NB4 (cell line): ENCODE measurements at regions not wholly inside any gene's neighbourhood (a gene's known extent, or its start where the extent isn't known, plus 50 kb on each side); places are given as distances from the start of the nearest gene placed in this dataset.

Experiments used
- DNase-seq: peaks from one replicate; pipeline ENCODE4 v3.0.0; 2010; ENCODE audit warnings: low read depth
- H3K4me3 ChIP-seq: one replicate; pipeline ENCODE4 v1.5.1; 2011; ENCODE audit warnings: mild to moderate bottlenecking, low read depth, low read length, moderate library complexity
- CTCF ChIP-seq: IDR thresholded peaks from one replicate; pipeline ENCODE4 v1.5.1; 2012; ENCODE audit warnings: low read depth, low read length
- MAX ChIP-seq: IDR thresholded peaks from 2 replicates; pipeline ENCODE4 v1.6.1; 2011; ENCODE audit warnings: low read depth, low read length
- MYC ChIP-seq: IDR thresholded peaks from 2 replicates; pipeline ENCODE4 v1.6.1; 2011; ENCODE audit warnings: low read depth, low read length
- POLR2A ChIP-seq: IDR thresholded peaks from 2 replicates; pipeline ENCODE4 v1.6.1; 2011; ENCODE audit warnings: mild to moderate bottlenecking; ENCODE audit not compliant: insufficient read length; ENCODE audit errors: extremely low read depth

- TF ChIP-seq MYC (no peak), MAX (no peak), POLR2A (no peak), CTCF (no peak)
- DNase-seq: no peak
- no peak overlapping the region for H3K4me3 ChIP-seq
Observed at GRCh38 chr13:87981416-87981815, 310.2 kb downstream of the SLITRK5 start.

- TF ChIP-seq MYC: no peak
- TF ChIP-seq CTCF: no peak
- no peak for TF ChIP-seq MAX
- TF ChIP-seq POLR2A: no peak
- no peak for DNase-seq
- no peak overlapping the region for H3K4me3 ChIP-seq
Observed at GRCh38 chr13:87982400-87982799, 311.2 kb downstream of the SLITRK5 start.

- no peak for TF ChIP-seq MAX
- TF ChIP-seq MYC: no peak
- no peak for TF ChIP-seq CTCF
- no peak for TF ChIP-seq POLR2A
- DNase-seq: no peak
- H3K4me3 ChIP-seq: no peak overlapping the region
Observed at GRCh38 chr13:87986639-87987250, 315.6 kb downstream of the SLITRK5 start.

- H3K4me3 ChIP-seq: no peak overlapping the region
- DNase-seq: no peak
- TF ChIP-seq POLR2A: no peak
- TF ChIP-seq MYC: no peak
- no peak for TF ChIP-seq MAX
- TF ChIP-seq CTCF: no peak
Observed at GRCh38 chr13:87998081-87998480, 326.9 kb downstream of the SLITRK5 start.

GRCh38 chr13:87999240-87999700, 328.1 kb downstream of the SLITRK5 start:
- DNase-seq: no peak
- TF ChIP-seq MAX (no peak), POLR2A (no peak), CTCF (no peak), MYC (no peak)
- H3K4me3 ChIP-seq: no peak overlapping the region

- peak; percentile 33 for DNase-seq
- H3K4me3 ChIP-seq: no peak overlapping the region
- no peak for TF ChIP-seq MYC
- no peak for TF ChIP-seq MAX
- no peak for TF ChIP-seq POLR2A
- TF ChIP-seq CTCF: no peak
Observed at GRCh38 chr13:87999788-88000187, 328.6 kb downstream of the SLITRK5 start.
